Prostate gland (tissue), 2 donors: ENCODE measurements at regions not wholly inside any gene's neighbourhood (a gene's known extent, or its start where the extent isn't known, plus 50 kb on each side); places are given as distances from the start of the nearest gene placed in this dataset.

Experiments used
- POLR2A ChIP-seq: fragments of 450-650 bp; IDR thresholded peaks from one replicate; pipeline ENCODE4 v1.6.1; 2016; ENCODE audit warnings: antibody characterized with exemption, mild to moderate bottlenecking
- POLR2AphosphoS5 ChIP-seq: sonication (generic); formaldehyde crosslinking; IDR thresholded peaks from one replicate; pipeline ENCODE4 v1.6.1; 2017; ENCODE audit warnings: antibody characterized with exemption
- TF ChIP-seq, protein P1 (sequence below), 4 experiments: fragments of 200-600 bp in 2 of 4; fragments of 450-650 bp in 2 of 4; sonication (generic) in 2 of 4; IDR thresholded peaks; 1 replicate in 3 of 4; 2 replicates in 1 of 4; pipeline ENCODE4 v1.5.1; 2016 to 2019; ENCODE audit warnings: antibody characterized with exemption in 4 of 4, mild to moderate bottlenecking in 2 of 4, moderate library complexity in 2 of 4

DNA sequence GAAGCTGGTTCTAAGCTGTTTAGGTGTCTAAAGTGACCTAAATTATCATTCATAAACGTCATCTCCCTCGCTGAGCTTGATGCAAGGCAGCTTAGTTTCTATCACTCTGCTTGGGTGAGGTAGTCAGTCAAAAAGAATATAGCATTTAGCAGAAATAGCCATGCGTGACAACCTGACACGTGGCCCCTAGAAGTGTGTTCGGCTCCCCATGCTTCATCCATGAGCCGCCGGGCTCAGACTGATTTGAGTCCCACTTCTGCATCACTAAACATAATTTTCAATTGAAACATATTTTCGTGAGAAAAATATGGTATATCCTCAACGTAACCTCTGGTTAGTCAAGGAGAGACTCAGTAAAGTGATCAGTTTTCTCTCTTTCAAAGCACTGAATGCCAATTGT is 459.8 kb downstream of the IRS2 start:
- TF ChIP-seq, protein P1, sequence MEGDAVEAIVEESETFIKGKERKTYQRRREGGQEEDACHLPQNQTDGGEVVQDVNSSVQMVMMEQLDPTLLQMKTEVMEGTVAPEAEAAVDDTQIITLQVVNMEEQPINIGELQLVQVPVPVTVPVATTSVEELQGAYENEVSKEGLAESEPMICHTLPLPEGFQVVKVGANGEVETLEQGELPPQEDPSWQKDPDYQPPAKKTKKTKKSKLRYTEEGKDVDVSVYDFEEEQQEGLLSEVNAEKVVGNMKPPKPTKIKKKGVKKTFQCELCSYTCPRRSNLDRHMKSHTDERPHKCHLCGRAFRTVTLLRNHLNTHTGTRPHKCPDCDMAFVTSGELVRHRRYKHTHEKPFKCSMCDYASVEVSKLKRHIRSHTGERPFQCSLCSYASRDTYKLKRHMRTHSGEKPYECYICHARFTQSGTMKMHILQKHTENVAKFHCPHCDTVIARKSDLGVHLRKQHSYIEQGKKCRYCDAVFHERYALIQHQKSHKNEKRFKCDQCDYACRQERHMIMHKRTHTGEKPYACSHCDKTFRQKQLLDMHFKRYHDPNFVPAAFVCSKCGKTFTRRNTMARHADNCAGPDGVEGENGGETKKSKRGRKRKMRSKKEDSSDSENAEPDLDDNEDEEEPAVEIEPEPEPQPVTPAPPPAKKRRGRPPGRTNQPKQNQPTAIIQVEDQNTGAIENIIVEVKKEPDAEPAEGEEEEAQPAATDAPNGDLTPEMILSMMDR (IDR thresholded peaks at IDR 0.05), result no peak
- TF ChIP-seq POLR2A (no peak), POLR2AphosphoS5 (no peak)
